CD4-positive, alpha-beta T cell treated with Interferon alpha-2 for 1 hour (primary cell): ENCODE measurements at regions not wholly inside any gene's neighbourhood (a gene's known extent, or its start where the extent isn't known, plus 50 kb on each side); places are given as distances from the start of the nearest gene placed in this dataset.
"Not testable (repeated sequence)": the region's sequence is repeated elsewhere in the genome, so short reads cannot be mapped to it uniquely, and the experiment has no call there.

Source experiments
- DNase-seq, 2 donors: peaks; one replicate each; pipeline ENCODE4 v3.0.0-alpha.2; 2020 to 2022

DNA sequence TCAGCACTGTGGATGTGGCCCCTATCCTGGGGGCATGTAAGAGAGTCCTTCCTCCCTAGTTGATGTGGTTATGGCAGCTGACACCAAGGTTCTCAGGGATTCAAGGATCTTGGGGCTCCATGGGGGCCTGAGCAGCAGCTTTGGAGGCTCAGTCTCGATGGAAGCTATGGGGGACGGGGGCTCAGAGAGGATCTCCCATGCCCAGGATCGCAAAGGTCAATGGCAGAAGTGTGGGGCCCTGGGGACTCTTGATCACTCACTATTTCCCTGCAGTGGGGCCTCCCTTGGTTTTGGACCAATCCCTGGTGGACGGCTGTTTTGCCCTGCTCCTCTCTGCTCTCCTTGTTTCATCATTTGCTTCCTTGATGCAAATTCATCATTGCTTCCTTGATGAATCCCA is 885.9 kb downstream of the CDH8 start:
- DNase-seq = no peak

DNA sequence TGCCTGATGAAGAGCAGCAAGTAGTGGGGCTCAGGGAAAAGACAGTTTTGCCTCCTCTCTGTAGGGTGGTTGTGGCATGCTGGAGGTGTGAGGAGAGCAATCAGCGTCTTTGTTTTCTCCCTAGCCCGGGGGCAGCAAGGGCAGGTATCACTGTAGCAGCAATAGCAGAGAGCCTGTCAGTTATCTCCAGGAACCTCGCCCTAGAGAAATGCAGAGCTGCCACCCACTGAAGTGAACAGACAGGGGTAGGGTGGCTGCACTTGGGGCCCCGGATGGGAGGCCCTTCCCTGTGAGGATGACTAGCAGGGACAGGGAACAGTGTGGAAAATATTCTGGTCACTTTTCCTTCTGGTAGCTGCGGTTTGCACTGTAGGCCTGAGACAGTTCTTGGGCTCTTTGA is 886.5 kb downstream of the CDH8 start:
- no peak for DNase-seq

DNA sequence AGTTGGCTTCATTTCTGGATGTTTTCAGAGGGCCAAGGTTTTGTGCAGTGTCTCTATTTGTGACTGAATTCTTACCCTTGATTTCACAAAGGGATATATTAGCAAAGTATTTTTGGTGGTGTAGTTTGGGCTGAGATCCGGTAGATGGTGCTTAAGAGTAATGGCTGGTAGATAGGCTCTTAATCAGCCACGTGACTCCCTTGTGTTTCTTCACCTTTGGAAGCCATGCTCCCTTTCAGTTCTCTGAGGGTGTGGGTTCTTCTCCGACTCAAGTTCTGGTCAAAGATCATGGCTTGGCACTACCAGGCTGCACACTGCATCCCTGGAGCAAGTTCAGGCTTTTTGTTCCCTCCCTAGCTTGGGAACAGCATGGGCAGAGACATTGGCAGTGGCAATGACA is 887.3 kb downstream of the CDH8 start:
- no peak for DNase-seq

DNA sequence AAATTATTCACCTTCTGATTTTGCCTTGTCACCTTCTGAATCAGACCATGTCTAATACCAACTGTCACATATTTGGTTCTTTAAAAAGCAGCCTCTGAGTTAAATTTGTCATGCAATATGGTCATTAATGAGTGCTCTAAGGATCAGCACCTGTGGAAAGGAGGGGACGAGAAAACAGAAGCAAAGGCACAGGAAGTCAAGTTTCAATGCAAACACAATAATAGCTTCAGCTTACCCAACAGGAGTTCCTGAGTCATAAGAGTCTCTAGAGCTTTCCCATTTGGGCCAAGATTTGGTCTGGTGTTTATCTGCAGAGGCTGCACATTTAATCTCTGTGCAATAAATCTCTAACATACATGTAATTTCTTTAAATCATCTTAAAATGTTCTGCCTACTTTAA is 889.8 kb downstream of the CDH8 start:
- no peak for DNase-seq

DNA sequence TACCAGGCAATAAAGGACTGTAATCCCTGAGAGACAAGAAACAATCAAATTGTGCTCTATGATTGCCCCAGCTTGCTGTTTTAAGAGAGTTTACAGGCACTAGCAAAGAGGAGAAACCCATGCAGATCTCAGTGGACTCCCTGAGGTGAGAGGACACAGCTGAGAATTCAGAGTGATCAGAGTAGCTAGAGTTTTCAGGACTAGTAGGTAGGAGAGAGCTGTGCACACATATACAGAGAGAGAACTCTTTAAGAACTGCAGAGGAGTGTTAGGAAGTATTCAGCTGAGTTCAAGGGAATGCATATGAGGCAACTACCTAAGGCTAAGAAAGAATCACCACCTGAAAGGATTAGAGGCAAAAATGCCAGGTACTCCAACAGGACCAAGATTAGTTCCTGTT is 904.8 kb downstream of the CDH8 start:
- DNase-seq = no peak

DNA sequence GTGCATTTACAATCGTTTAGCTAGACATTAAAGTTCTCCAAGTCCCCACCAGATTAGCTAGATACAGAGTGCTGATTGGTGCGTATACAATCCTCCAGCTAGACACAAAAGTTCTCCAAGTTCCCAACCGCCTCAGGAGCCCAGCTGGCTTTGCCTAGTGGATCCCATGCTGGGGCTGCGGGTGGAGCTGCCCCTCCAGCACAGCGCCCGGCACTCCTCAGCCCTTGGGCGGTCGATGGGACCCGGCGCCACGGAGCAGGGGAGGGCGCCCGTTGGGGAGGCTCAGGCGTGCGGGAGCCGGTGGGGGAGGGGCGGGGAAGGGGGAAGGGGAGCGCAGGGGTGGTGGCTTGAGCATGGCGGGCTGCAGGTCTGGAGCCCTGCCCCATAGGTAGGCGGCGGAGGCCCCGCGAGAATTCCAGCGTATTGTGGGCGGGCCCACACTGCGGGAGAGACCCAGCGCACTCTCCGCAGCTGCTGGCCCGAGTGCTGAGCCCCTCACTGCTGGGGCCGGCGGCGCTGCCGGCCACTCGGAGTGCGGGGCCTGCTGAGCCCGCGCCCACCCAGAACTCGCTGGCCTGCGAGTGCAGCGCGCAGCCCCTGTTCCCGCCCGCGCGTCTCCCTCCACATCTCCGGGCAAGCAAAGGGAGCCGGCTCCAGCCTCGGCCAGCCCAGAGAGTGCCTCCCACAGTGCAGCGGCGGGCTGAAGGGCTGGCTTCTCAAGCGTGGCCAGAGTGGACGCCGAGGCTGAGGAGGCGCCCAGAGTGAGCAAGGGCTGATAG is 907.5 kb downstream of the CDH8 start:
- no peak for DNase-seq

DNA sequence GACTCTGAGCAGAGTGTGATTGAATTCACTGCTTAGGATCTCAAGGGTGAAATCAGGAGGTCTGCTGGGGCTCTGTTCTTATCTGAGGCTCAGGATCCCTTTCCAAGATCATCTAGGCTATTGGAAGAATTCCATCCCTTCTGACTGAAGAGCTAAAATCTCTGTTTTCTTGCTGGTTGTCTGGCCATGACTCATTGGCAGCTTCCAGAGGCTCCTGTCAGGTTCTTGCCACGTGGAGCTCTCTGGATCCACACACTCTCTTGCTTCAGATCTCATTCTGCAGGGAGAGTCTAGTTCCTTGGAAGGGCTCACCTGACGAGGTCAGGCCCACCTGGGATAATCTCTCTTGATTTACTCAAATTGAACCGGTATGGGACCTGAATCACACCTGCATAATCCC is 930.7 kb downstream of the CDH8 start:
- no peak for DNase-seq

DNA sequence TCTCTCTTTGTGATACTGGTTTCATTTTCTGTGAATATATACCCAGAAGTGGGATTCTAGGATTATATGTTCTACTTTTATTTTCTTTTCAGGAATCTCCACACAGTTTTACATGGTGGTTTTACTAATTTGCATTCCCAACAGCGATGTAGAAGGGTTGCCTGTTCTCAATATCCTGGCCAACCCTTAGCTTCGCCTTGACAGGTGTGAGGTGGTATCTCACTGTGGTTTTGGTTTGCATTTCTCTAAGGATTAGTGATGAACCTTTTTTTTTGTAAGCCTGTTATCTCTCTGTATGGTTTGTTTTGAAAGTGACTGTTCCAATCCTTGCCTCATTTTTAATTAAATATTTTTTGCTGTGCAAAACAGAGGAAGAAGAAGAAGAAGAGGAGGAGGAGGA is 937.7 kb downstream of the CDH8 start:
- DNase-seq = no peak

DNA sequence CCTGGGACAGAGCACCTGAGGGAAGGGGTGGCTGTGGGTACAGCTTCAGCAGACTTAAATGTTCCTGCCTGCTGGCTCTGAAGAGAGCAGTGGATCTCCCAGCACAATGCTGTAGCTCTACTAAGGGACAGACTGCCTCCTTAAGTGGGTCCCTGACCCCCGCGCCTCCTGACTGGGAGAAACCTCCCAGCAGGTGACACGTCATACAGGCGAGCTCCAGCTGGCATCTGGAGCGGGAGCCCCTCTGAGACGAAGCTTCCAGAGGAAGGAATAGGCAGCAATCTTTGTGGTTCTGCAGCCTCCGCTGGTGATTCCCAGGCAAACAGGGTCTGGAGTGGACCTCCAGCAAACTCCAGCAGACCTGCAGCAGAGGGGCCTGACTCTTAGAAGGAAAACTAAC is 944.9 kb downstream of the CDH8 start:
- not testable (repeated sequence) for DNase-seq

DNA sequence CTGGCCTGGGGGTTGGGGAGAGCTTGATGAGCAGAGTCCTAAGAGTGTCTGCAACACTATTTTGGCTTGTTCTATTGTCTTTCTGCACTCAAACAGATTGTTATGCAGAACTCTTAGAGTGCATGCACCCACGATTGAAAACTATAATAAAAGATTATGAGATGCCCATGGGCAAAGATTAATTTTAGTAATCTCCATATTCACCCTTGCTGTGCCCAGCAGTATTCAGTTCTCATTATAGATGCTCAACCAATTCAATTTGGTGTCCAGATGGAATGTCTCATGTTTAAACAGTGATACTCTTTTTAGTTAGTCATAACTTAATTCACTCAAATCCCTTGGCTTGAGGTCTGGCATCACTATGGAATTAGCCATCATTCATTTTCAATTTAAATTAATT is 952.5 kb downstream of the CDH8 start:
- no peak for DNase-seq

DNA sequence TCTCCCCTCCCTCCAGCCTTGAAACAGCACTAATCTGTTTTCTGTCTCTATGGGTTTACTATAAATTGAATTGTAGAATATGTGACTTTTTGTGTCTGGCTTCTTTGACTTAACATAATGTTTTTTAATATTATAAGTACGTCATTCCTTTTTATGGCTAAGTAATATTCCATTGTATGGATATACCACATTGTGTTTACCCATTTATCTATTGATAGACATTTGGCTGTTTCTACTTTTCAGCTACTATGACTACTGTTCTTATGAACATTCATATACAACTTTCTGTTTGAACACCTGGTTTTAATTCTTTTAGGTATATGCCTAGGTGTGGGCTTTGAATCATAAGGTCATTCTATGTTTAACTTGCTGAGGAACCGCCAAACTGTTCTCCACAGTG is 961.9 kb downstream of the CDH8 start:
- DNase-seq = no peak

DNA sequence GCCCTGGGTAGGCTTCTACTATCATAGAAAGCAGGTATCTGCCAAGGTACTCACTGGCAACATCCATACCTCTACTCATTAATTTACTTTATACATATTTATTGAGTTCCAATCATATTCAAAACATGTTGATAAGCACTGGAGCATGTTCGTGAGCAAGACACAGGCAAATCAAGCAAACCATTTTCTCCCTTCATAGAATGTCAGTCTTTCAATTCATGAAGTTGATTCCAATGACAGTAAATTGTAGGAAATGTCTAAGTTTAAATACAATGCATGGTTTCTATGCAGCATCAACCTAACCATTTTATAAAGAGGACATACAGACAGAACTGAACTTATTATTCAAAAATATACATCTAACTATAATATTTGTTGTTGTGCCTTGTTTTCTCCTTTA is 978.6 kb downstream of the CDH8 start:
- DNase-seq = no peak

DNA sequence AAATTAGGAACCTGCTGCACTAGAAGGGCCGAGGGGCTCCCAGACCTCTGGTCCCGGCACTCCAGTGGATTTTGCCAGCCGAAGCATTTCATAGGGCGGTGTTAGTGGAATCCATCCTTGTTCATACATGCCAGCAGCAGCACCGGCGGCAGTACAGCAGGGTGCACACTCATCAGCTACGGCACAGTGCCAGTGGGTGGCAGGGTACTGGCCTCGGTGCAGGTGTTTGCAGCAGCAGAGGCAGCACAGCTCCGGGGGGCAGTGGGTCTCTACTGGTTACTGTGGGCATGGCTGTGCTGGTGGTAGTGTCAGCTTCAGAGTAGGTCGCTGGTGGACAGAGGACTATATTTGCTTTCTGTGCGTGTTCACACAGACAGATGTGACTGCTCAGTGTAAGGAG is 985.7 kb downstream of the CDH8 start:
- DNase-seq = no peak

DNA sequence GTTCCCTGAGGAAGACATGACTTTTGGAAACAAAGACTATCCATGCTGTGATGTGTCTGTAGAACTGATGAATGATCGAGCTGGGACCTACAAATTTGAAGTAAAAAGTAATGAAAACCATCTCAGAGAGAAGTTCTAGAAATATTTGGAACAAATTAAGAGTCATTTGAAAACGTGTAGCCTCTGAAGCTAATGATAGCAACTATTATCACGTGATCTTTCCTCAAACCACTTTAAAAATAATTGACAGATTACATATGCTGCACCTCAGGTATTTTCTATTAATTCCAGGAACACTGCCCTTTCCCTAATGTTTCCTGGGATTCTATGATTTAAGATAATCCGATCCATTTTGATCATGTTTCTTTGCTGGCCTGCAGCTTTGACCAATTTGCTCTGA is 990.3 kb downstream of the CDH8 start:
- DNase-seq = no peak

DNA sequence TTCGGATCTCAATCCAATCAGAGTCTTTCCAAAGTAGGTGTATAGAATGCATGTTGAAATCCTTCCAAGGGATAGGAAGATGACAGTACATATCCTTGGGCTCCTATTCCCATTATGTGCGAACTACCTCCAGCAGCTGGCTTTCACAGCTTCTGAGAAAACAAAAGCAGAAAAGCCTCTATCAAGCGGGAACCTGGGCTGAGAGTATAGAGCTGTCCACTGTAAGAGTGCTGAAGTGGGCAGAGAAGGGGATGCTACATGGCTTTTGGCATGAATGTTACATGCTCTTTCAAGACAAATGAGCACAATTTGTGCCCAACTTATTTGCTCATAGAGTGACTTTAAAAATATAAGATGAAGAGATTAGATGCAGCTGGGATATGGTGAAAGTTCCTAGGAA is 993.5 kb downstream of the CDH8 start:
- no peak for DNase-seq

DNA sequence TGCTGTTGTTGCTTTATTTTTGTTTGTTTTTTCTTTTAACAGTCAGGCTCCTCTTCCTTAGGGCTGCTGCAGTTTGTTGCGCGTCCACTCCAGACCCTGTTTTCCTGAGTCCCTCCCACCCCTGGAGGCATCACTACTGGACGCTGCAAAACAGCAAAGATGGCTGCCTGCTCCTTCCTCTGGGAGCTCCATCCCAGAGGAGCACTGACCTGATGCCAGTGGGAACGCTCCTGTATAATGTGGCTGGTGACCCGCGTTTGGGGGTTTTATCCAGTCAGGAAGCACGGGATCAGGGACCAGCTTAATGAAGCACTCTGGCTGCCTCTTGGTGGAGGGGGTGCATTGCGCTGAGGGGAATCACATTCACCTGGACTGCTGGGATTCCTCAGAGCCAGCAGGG is 1005.6 kb downstream of the CDH8 start:
- no peak for DNase-seq

DNA sequence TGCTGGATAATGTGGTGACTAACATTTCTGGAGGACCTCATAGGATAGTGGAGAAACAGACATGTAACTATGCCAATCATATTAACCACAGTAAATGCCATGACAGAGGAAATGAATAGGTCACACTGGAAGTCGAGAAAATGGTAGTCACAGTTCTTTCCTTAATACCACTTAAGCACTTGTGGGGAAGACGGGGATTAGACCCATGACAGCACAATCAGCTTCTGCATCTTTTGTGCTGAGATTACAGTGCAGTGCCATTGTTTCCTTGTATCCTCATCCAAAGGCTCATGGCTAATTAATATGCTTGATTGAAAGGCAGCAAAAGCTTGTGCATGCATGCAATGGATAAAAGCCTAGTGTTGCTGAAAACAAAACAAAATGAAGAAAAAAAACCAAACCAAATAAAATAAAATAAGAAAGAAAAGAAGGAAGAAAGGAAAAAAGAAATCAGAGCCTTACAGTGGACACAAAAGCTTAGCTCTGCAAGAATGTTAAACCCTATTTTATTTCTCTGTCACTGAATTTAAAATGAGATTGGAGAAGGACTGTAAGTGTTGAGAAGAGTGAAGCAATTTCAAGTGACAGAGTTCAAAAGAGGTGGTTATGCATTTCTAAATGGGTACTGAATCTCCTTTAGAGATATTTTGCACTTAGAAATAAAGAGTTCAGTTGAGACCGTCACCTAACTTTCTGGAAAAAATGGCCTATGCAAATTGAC is 1011.9 kb downstream of the CDH8 start:
- DNase-seq = no peak

DNA sequence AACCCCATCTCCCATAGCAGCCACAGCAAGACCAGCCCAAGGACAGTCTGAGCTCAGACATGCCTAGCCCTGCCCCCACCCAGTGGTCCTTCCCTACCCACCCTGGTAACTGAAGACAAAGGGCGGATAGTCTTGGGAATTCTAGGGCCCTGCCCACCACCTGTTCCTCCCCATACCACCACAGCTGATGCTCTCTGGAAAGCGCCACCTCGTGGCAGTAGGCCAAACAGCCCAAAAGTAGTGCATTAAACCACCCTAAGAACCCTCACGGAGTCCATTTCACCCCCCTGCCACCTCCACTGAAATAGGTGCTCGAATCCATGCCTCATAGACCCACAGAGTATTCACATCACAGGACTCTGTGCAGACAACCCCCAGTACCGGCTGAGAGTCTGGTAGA is 1021.4 kb downstream of the CDH8 start:
- no peak for DNase-seq

DNA sequence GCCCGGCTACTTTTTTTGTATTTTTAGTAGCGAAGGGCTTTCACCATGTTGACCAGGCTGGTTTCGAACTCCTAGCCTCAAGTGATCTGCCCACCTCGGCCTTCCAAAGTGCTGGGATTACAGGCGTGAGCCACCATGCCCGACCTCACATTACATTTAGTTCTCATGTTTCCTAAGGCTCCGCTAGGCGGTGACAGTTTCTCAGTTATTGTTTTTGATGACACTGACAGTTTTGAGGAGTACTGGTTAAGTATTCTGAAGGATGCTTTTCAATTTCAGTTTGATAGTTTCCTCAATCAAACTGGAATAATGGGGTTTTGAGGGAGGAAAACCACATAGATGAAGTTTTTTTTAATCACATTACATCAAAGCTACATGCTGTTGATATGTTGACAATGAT is 1028.5 kb downstream of the CDH8 start:
- no peak for DNase-seq

DNA sequence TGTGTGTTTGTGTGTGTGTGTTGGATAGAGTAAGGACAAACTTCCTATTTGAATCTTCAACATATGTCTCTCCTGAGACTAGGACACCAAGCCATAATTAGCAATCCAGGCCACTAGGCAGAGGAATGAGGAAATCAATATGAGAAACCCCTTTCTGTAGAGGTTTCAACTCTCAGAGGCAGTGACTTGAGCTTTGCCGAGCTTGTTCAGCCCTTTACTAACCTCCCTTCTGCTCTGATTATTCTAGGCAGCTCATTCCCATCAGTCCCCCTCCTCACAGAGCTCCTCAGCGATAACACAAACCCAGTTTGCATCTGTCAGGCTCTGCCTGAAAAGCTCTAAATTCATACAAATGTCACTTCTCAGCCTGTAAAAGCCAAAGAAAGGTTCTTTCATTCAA is 1030.3 kb downstream of the CDH8 start:
- no peak for DNase-seq

DNA sequence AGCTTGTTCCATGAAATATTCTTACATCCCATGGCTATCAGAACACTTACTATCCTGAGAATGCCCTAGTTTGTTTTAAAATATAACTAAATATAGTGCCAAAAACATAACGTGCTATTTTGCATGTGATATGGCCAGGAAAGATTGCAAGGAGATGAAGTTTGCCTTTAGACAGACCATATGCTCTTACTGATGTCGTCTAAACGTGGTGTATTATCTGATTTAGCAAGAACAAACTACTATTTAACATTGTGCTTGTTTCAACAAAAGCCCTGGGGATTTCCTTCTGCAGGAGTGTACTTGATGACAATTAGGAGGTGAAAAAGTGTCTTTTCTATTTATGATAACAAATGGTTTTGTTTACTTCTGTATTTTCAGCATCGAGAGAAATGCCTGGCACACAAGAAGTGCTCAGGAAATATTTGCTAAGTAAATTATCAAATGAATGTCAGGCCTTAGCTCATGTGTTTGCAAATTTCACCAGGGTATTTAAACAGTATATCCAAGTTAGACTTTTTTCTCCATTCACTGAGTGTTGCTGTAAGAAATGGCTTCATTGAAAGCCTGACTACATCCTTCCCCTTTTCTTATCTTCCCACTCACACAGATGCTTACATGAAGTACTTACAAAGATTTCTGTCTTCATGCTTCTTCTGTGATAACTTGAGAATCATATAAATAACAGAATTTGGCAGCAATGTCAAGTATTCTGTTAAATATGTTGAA is 1033.6 kb downstream of the CDH8 start:
- no peak for DNase-seq

DNA sequence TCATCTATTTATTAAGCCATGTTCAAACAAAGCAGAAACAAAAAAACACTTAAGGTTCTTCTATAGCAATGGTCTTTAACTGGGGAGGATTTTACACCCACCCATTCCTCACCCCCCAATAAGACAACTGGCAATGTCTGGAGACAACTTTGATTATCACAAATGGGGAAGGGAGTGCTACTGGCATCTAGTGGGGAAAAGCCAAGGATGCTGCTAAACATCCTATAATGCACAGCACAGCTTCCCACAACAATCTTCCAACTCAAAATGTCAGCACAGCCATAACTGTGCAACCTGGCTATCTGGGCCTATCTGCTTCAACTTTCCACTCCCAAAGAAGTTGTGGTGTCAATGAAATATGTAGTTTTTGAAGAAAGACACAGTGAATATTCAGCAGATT is 1044.4 kb downstream of the CDH8 start:
- no peak for DNase-seq

DNA sequence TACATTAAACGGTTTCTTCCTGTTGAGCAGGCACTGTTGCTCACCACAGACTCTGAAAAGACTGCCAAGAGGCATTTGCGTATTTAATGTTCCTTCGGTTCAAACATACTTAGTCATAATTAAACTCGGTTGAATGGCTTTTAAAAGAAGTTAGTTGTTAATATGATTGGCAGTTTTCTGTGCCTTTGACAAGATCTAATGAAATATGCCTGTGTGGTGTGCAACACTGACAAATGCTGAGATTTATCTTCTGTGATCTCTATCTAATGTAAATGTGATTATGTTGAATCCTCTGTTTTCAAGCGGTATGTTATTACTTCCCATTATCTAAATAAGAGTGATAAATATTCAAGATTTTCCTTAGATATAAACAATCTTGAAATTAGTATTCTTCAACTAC is 1046.6 kb downstream of the CDH8 start:
- no peak for DNase-seq

DNA sequence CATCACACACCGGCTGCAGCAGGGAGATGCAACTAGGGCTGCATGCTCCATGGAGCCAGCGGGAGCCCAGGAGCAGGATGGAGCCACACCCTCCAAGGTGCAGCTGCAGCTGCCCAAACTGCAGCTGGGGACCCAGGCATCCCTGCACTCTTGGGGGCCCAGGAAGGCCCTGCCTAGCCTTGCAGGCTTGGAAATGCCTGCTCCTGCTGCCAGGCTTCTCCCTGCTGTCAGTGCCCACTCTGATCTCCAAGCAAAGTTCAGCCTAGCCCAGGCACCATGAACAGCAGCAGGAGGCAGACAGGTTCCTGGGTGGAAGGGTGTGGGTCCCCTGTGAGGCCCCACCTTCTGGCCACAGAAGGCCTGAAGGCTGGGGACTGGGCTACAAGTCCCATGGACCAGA is 1057.1 kb downstream of the CDH8 start:
- no peak for DNase-seq
